Activated T-cell treated with anti-CD3 and anti-CD28 coated beads, Interleukin-2, amount 50 U/mL, for 48 hours (primary cell): ENCODE measurements at regions not wholly inside any gene's neighbourhood (a gene's known extent, or its start where the extent isn't known, plus 50 kb on each side); places are given as distances from the start of the nearest gene placed in this dataset.
A peak's percentile ranks its signal among the peaks of the same experiment; 100 is the strongest.

ENCODE experiments used
- DNase-seq, 2 experiments: peaks; one replicate each; pipeline ENCODE4 v3.0.0-alpha.2; 2020

GRCh38 chr7:117974891-117975290 is 101.7 kb upstream of the CTTNBP2 start:
- DNase-seq, result no peak

- no peak for DNase-seq
These were observed 102.2 kb upstream of the CTTNBP2 start for GRCh38 chr7:117975476-117975875.

- DNase-seq, result no peak
These were observed 106.8 kb upstream of the CTTNBP2 start for GRCh38 chr7:117979954-117980497.

GRCh38 chr7:117982071-117983055 is 109.1 kb upstream of the CTTNBP2 start:
- no peak for DNase-seq

- DNase-seq, result no peak
These were observed 113.5 kb upstream of the CTTNBP2 start for GRCh38 chr7:117986645-117987269.

GRCh38 chr7:117990834-117991233 is 117.6 kb upstream of the CTTNBP2 start:
- DNase-seq, result no peak

- no peak for DNase-seq
These were observed 119.6 kb upstream of the CTTNBP2 start for GRCh38 chr7:117992635-117993376.

GRCh38 chr7:117993377-117994003 is 120.2 kb upstream of the CTTNBP2 start:
- peak; percentile 15 to 21 for DNase-seq

GRCh38 chr7:117995850-117996650 is 122.8 kb upstream of the CTTNBP2 start:
- no peak for DNase-seq

- no peak for DNase-seq
These were observed 124.9 kb upstream of the CTTNBP2 start for GRCh38 chr7:117997862-117998825.

GRCh38 chr7:118000480-118001202 is 127.4 kb upstream of the CTTNBP2 start:
- no peak for DNase-seq

- DNase-seq, result no peak
These were observed 130.2 kb upstream of the CTTNBP2 start for GRCh38 chr7:118003476-118003875.

GRCh38 chr7:118005026-118005425 is 131.8 kb upstream of the CTTNBP2 start:
- no peak for DNase-seq

GRCh38 chr7:118006979-118007378 is 133.7 kb upstream of the CTTNBP2 start:
- DNase-seq, result no peak

- DNase-seq, result no peak
These were observed 136.2 kb upstream of the CTTNBP2 start for GRCh38 chr7:118009419-118009818.

- no peak for DNase-seq
These were observed 138.4 kb upstream of the CTTNBP2 start for GRCh38 chr7:118011652-118012051.

GRCh38 chr7:118013252-118014010 is 140.2 kb upstream of the CTTNBP2 start:
- no peak for DNase-seq

- no peak for DNase-seq
These were observed 149.3 kb upstream of the CTTNBP2 start for GRCh38 chr7:118022546-118022945.

GRCh38 chr7:118026791-118027190 is 153.6 kb upstream of the CTTNBP2 start:
- no peak for DNase-seq
